Stomach (tissue), 4 donors: ENCODE measurements at regions not wholly inside any gene's neighbourhood (a gene's known extent, or its start where the extent isn't known, plus 50 kb on each side); places are given as distances from the start of the nearest gene placed in this dataset.

Experiments
- CTCF ChIP-seq, 7 experiments: fragments of 450-650 bp in 4 of 7; fragments of 200-600 bp in 3 of 7; sonication (generic) in 3 of 7; IDR thresholded peaks; one replicate each; pipeline ENCODE4 v1.5.1; 2016 to 2019; ENCODE audit warnings: antibody characterized with exemption in 7 of 7, control low read depth in 2 of 7, mild to moderate bottlenecking in 1 of 7
- EP300 ChIP-seq: sonication (generic); formaldehyde crosslinking; IDR thresholded peaks from one replicate; pipeline ENCODE4 v1.6.1; 2017; ENCODE audit warnings: antibody characterized with exemption
- POLR2A ChIP-seq, 4 donors: fragments of 450-650 bp; IDR thresholded peaks; one replicate each; pipeline ENCODE4 v1.6.1; 2016; ENCODE audit warnings: antibody characterized with exemption in 4 of 4, control low read depth in 2 of 4, mild to moderate bottlenecking in 1 of 4, moderate library complexity in 1 of 4
- POLR2AphosphoS5 ChIP-seq, 3 donors: sonication (generic); formaldehyde crosslinking; IDR thresholded peaks; one replicate each; pipeline ENCODE4 v1.6.1; 2016; ENCODE audit warnings: antibody characterized with exemption in 3 of 3

- TF ChIP-seq POLR2A (IDR thresholded peaks at IDR 0.05): no peak
- no peak for TF ChIP-seq CTCF (IDR thresholded peaks at IDR 0.05)
- TF ChIP-seq EP300: no peak
- no peak for TF ChIP-seq POLR2AphosphoS5 (IDR thresholded peaks at IDR 0.05)
These were observed 1399.1 kb upstream of the PIK3C3 start for GRCh38 chr18:40555914-40556313.
